ENCODE measurements at regions not wholly inside any gene's neighbourhood (a gene's known extent, or its start where the extent isn't known, plus 50 kb on each side); places are given as distances from the start of the nearest gene placed in this dataset.
"Not testable (repeated sequence)": the region's sequence is repeated elsewhere in the genome, so short reads cannot be mapped to it uniquely, and the experiment has no call there.

- POLR2A ChIA-PET, result no interaction called here
- CTCF ChIA-PET, result no interaction called here
Measured at GRCh38 chr19:30854207-30854606, 482.0 kb downstream of the ZNF536 start.

DNA sequence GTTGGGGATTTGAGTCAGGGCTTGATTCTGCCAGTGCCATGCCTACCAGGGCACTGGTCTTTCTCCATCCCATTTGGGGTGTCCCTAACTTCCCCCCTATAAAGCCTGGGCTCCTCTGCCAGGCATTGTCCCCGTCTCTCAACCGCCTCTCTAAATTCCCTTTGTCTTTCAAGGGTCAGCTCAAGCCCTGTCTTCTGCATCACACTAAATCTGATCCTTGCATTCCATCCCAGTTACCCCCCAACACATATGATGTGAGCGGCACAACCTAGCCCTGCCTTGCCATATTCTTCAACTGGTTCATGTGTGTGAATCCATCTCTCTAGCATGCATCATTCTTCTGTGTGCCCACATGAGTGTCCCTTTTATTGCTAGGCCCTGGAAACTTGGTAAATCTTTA is 480.9 kb downstream of the ZNF536 start:
- CTCF ChIA-PET, result no interaction called here

GRCh38 chr19:30852168-30852567 is 480.0 kb downstream of the ZNF536 start:
- ChIA-PET CTCF (no interaction called here), POLR2A (no interaction called here)

More for the DNA sequence above, 480.9 kb downstream of the ZNF536 start:
- POLR2A ChIA-PET, result no interaction called here

DNA sequence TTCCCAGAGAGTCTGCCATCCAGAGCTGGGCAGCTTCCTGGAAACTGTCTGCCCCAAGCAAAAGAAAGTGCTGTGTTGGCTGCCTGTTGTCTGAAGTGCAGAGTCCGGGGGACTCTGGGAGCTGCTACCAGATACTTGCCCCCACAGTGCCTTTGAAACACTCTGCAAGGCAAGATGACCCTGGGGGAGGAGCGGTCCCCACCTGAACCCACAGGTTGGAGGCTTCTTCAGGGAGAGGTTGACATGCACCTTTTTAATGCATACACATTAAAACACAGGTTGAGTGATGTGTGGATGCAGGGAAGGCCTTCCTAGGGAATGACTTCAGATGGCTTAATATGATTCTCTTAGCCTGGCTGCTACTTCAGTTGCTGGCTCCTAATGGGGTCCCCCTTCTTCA is 479.5 kb downstream of the ZNF536 start:
- POLR2A ChIA-PET, result no interaction called here

DNA sequence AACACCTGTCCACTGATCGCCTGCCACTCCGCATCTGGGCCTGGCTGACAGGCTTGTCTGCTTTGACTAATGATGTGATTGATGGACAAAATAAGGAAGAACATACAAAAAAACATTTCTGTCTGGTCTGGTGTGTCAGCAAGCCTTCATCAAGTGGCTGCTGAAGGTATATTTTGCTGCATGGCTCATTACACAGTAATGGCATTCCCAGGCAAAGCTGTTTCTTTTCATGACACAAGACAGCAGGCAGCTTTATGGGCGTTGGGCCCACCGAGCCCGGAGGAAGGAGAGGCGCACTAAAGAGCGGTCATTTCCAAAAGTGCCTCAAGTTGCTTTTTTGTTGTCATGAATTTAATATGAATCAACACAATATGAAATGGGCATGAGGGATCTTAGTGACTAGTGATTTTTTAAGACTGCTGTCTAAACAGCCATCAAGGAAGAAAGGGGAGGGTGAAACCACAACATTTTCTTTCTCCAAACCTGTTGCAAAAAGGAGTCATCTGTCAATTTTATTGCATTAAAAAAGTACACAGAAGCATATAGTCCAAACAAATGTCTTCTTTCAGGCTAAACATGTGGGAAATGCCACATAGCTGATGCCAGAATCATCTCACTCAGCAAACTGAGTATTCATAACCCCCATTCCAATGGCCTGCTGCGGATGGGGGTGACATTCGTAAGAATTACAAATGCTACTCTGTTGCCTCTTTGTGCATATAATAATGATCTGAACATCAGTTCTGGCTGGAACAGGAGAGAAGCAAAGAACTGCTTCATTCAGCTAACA is 476.6 kb downstream of the ZNF536 start:
- ChIA-PET POLR2A (no interaction called here), CTCF (interaction anchor here (0.8 kb wide), 1 partner anchor 180 kb away, joined by 3 read pairs; no protein-coding TSS in a partner anchor)

More for the DNA sequence above, 479.5 kb downstream of the ZNF536 start:
- CTCF ChIA-PET, result no interaction called here

DNA sequence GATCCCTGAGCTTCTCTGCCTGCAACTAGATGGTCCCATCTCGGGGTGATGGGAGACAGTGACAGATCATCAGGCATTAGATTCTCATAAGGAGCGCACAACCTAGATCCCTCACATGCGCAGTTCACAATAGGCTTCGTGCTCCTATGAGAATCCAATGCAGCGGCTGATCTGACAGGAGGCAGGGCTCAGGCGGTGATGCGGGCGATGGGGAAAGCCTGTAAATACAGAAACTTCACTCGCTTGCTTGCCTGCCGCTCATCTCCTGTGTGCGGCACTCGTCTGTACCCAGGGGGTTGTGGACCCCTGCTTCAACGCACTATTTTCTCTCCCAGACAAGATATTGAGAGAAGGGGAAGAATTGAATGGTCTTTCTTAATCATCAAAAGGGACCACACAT is 473.9 kb downstream of the ZNF536 start:
- ChIA-PET CTCF (no interaction called here), POLR2A (no interaction called here)

GRCh38 chr19:30842926-30843325 is 470.7 kb downstream of the ZNF536 start:
- ChIA-PET CTCF (no interaction called here), POLR2A (no interaction called here)

- ChIA-PET CTCF (no interaction called here), POLR2A (no interaction called here)
Measured at GRCh38 chr19:30841934-30842333, 469.8 kb downstream of the ZNF536 start.

GRCh38 chr19:30830875-30831274 is 458.7 kb downstream of the ZNF536 start:
- ChIA-PET CTCF (no interaction called here), POLR2A (no interaction called here)

DNA sequence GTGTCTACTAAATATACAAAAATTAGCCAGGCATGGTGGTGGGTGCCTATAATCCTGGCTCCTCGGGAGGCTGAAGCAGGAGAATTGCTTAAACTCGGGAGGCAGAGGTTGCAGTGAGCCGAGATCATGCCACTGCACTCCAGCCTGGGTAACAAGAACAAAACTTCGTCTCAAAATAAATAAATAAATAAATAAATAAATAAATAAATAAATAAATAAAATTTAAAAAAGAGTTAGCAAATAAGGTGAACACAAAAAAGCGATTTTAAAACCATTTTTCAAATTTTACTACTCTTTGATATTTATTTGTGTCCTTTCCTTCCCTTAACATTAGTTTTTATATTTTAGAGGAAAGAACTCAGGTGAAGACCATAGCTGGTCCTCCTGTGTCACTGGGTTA is 453.3 kb downstream of the ZNF536 start:
- POLR2A ChIA-PET, CTCF ChIA-PET: not testable (repeated sequence)

- ChIA-PET POLR2A (no interaction called here), CTCF (no interaction called here)
Measured at GRCh38 chr19:30824809-30825208, 452.6 kb downstream of the ZNF536 start.

GRCh38 chr19:30817965-30818567 is 445.9 kb downstream of the ZNF536 start:
- POLR2A ChIA-PET, result no interaction called here
- CTCF ChIA-PET, result no interaction called here

DNA sequence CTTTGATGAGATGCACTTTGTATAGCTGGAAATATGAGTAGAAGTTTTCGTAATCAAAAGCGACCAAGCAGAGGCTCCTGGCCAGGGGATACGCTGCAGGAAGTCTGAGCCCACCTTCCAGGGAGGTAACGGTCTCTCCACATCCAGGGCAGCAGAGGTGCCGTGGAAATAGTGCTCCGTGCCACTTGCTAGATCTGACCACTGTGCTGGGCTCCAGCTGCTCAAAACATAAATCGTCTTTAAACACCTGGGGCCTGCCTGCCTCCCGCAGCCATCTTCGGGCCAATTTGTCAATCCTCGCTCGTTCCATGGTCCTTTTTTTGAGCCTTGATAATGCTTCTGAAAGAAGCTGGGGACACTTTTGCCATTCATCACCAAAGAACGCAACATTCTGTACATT is 445.0 kb downstream of the ZNF536 start:
- CTCF ChIA-PET, result no interaction called here
- POLR2A ChIA-PET, result no interaction called here

DNA sequence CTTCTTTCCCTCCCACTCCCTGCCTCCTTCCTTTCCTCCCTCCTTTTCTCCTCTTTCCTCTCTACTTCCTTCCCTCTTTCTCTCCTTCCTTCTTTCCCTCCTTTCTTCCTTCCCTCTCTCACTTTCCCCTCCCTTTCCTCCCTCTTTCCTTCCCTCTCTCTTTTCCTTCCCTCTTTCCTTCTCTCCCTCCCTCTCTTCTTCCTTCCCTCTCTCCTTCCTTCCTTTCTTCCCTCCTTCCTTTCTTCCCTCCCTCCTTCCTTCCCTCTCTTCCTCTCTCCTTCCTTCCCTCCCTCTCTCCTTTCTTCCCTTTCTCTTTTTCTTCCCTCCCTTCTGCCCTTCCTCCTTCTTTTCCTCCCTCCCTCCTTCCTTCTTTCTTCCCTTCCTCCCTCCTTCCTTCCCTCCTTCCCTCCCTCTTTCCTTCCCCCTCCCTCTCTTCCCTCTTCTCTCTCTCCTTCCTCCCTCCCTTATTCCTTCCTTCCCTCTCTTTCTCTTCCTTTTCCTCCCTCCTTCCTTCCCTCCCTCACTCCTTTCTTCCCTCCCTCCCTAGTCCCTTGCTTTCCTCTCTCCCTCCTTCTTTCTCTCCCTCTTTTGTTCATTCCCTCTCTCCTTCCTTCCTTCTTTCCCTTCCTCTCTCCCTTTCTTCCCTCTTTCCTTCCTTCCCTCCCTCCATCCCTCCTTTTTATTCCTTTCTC is 443.9 kb downstream of the ZNF536 start:
- CTCF ChIA-PET, result no interaction called here
- POLR2A ChIA-PET, result no interaction called here

- ChIA-PET CTCF (interaction anchor here (1.0 to 1.3 kb wide), 2 partner anchors 12 to 18 kb away, joined by 3 to 4 read pairs; no protein-coding TSS in a partner anchor), POLR2A (interaction anchor here (0.6 kb wide), 1 partner anchor 1162 kb away, joined by 3 read pairs; no protein-coding TSS in a partner anchor)
Measured at GRCh38 chr19:30812099-30812678, 440.0 kb downstream of the ZNF536 start.

DNA sequence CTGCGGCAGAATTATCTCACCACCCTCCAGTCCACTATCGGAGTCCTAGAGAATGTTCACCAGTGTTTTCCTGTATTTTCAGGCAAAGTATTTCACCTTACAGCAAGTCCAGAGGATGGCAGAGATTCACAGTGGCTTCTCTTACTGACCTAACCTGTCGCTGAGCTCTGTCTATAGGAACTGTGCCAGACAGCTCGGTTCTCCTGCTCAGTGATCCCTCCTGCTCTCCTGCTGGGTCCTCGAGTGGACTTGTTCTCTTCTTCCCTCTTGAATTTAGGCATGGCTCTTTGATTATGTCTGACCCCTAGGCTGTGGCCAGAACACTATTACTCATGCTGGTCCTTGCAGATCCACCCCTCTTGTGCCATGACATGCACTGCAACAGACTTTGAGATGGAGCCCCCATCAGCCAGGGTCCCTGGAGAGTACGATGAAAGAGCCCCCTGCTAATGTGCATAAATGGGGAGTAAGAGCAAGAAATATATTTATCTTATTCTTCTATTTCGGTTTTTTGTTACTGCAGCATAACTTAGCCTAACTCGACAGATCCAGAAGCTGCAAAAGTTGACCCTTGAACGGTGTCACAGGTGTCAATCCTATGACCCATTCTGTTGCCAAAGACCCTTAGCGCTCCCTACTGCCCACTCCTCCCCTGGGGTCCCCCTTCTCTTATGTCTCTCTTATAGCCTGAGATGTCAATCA is 439.4 kb downstream of the ZNF536 start:
- ChIA-PET CTCF (interaction anchor here (1.0 to 1.3 kb wide), 2 partner anchors 11 to 18 kb away, joined by 3 to 4 read pairs; no protein-coding TSS in a partner anchor), POLR2A (no interaction called here)

DNA sequence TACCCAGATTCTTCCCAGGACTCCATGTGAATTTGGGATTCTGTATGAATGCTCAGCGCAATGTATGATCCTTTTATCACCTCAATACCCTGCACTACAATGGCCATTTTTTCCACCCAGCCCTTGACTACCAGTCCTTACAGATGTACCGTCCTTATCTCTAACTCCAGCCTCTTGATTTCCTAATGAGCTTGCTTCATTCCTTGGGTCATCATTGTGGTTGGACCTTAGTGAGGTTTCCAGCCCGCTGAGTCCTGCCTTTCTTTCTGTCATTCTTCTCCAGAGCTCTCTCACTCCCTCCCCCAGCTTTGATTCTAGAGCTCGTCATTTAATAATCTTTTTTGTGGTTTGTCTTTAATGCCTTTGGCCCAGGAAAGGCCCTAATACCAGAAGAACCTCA is 438.5 kb downstream of the ZNF536 start:
- CTCF ChIA-PET, result no interaction called here
- POLR2A ChIA-PET, result no interaction called here

- ChIA-PET POLR2A (no interaction called here), CTCF (no interaction called here)
Measured at GRCh38 chr19:30807278-30807677, 435.1 kb downstream of the ZNF536 start.

DNA sequence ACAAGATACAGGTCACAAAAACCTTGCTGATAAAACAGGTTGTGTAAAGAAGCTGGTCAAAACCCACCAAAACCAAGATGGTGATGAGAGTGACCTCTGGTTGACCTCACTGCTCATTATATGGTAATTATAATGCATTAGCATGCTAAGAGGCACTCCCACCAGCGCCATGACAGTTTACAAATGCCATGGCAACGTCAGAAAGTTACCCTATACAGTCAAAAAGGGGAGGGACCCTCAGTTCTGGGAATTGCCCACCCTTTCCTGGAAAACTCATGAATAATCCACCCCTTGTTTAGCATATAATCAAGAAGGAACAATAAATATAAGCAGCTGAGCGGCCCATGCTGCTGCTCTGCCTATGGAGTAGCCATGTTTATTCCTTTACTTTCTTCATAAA is 434.1 kb downstream of the ZNF536 start:
- CTCF ChIA-PET, result no interaction called here

DNA sequence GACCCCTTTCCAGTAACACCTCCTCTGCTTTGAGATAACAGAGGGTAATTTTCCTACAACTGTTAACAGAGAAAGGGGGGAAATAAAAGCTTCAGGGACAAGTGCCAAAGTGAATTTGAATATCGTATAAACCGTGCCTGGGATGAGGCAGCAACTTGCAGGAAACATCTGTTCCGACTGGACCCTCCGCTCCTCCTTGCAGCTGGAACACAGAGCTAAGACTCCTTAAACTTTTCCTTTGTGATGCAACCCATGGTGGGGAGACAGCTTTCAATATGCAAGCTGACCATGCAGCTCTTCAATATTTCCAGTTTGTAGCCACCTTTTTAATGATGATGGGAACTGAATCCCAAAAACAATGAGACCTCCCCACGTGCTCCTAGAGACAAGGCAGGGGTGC is 432.6 kb downstream of the ZNF536 start:
- POLR2A ChIA-PET, result no interaction called here
- CTCF ChIA-PET, result no interaction called here

More for the DNA sequence above, 434.1 kb downstream of the ZNF536 start:
- POLR2A ChIA-PET, result no interaction called here
